ENCODE measurements at regions not wholly inside any gene's neighbourhood (a gene's known extent, or its start where the extent isn't known, plus 50 kb on each side); places are given as distances from the start of the nearest gene placed in this dataset.

GRCh38 chr9:105048331-105048730 is 120.4 kb upstream of the ABCA1 start (continued):
- TF ChIP-seq, protein P1, sequence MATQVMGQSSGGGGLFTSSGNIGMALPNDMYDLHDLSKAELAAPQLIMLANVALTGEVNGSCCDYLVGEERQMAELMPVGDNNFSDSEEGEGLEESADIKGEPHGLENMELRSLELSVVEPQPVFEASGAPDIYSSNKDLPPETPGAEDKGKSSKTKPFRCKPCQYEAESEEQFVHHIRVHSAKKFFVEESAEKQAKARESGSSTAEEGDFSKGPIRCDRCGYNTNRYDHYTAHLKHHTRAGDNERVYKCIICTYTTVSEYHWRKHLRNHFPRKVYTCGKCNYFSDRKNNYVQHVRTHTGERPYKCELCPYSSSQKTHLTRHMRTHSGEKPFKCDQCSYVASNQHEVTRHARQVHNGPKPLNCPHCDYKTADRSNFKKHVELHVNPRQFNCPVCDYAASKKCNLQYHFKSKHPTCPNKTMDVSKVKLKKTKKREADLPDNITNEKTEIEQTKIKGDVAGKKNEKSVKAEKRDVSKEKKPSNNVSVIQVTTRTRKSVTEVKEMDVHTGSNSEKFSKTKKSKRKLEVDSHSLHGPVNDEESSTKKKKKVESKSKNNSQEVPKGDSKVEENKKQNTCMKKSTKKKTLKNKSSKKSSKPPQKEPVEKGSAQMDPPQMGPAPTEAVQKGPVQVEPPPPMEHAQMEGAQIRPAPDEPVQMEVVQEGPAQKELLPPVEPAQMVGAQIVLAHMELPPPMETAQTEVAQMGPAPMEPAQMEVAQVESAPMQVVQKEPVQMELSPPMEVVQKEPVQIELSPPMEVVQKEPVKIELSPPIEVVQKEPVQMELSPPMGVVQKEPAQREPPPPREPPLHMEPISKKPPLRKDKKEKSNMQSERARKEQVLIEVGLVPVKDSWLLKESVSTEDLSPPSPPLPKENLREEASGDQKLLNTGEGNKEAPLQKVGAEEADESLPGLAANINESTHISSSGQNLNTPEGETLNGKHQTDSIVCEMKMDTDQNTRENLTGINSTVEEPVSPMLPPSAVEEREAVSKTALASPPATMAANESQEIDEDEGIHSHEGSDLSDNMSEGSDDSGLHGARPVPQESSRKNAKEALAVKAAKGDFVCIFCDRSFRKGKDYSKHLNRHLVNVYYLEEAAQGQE (IDR thresholded peaks at IDR 0.05; ENCODE audit: unreplicated experiment) = no peak
- TF ChIP-seq EZH2 (IDR thresholded peaks at IDR 0.05; ENCODE audit: low read depth, unreplicated experiment) (no peak), ZNF114 (CRISPR knock-in tag; IDR thresholded peaks at IDR 0.05) (no peak), ZNF331 (CRISPR knock-in tag; IDR thresholded peaks at IDR 0.05; ENCODE audit: low read depth) (no peak)

- Histone ChIP-seq H3F3A (replicated peaks; ENCODE audit: low read depth) (no peaks in the 10 kb centered on the region), H3K27me3 (ENCODE audit: insufficient read depth) (no peaks in the 10 kb centered on the region), H3K4me2 (no peak overlapping the region), H3K79me2 (replicated peaks; ENCODE audit: insufficient read depth) (no peaks in the 10 kb centered on the region), H3K9me2 (ENCODE audit: insufficient read depth) (peaks cover 8% of the 10 kb centered on the region; the same call in 1 of the 2 replicates), H4K20me1 (replicated peaks; ENCODE audit: insufficient read depth) (no peaks in the 10 kb centered on the region), H3K36me3 (ENCODE audit: insufficient read depth) (no peaks in the 10 kb centered on the region), H2AFZ (no peak overlapping the region), H3K27ac (ENCODE audit: low read depth) (no peak overlapping the region), H3K4me3 (no peak overlapping the region), H3K4me1 (ENCODE audit: insufficient read depth) (no peaks in the 10 kb centered on the region)
- Mint-ChIP-seq H3K27me3 (ENCODE audit: insufficient read depth, low read depth, poor library complexity) (peaks cover 5% of the 10 kb centered on the region), H3K4me3 (no peak overlapping the region), H3K9me3 (no peaks in the 10 kb centered on the region), H3K27ac (no peak overlapping the region), H3K36me3 (ENCODE audit: low read depth) (no peaks in the 10 kb centered on the region), H3K4me1 (peaks cover 8% of the 10 kb centered on the region)
- DNase-seq (ENCODE audit: low spot score) (no peak), ATAC-seq (no peak)
- TF ChIP-seq STAT1 (IDR thresholded peaks at IDR 0.05; ENCODE audit: unreplicated experiment) (no peak), JUNB (IDR thresholded peaks at IDR 0.05; ENCODE audit: unreplicated experiment) (no peak)
These were observed 122.3 kb upstream of the ABCA1 start for GRCh38 chr9:105050296-105050695.

GRCh38 chr9:105051897-105052296 is 123.9 kb upstream of the ABCA1 start:
- no peak overlapping the region for H3K4me3 ChIP-seq
- H3K27me3 ChIP-seq (ENCODE audit: insufficient read depth) = no peaks in the 10 kb centered on the region
- H3K9me2 ChIP-seq (ENCODE audit: insufficient read depth) = peaks cover 8% of the 10 kb centered on the region; the same call in 1 of the 2 replicates
- ATAC-seq (no peak), DNase-seq (ENCODE audit: low spot score) (no peak)
- H3K36me3 ChIP-seq (ENCODE audit: insufficient read depth) = no peaks in the 10 kb centered on the region
- Mint-ChIP-seq H3K36me3 (ENCODE audit: low read depth) (no peaks in the 10 kb centered on the region), H3K4me1 (peaks cover 9% of the 10 kb centered on the region), H3K9me3 (no peaks in the 10 kb centered on the region), H3K4me3 (no peak overlapping the region), H3K27ac (no peak overlapping the region), H3K27me3 (ENCODE audit: insufficient read depth, low read depth, poor library complexity) (peaks cover 5% of the 10 kb centered on the region)
- no peaks in the 10 kb centered on the region for H3K79me2 ChIP-seq (replicated peaks; ENCODE audit: insufficient read depth)
- no peaks in the 10 kb centered on the region for H3F3A ChIP-seq (replicated peaks; ENCODE audit: low read depth)
- no peak overlapping the region for H2AFZ ChIP-seq
- H3K4me1 ChIP-seq (ENCODE audit: insufficient read depth) = no peaks in the 10 kb centered on the region
- no peaks in the 10 kb centered on the region for H4K20me1 ChIP-seq (replicated peaks; ENCODE audit: insufficient read depth)
- no peak overlapping the region for H3K4me2 ChIP-seq
- H3K27ac ChIP-seq (ENCODE audit: low read depth) = no peak overlapping the region
- no peak for TF ChIP-seq ZNF114 (CRISPR knock-in tag; IDR thresholded peaks at IDR 0.05)
- no peak for TF ChIP-seq ZNF331 (CRISPR knock-in tag; IDR thresholded peaks at IDR 0.05; ENCODE audit: low read depth)
- TF ChIP-seq, protein P2, sequence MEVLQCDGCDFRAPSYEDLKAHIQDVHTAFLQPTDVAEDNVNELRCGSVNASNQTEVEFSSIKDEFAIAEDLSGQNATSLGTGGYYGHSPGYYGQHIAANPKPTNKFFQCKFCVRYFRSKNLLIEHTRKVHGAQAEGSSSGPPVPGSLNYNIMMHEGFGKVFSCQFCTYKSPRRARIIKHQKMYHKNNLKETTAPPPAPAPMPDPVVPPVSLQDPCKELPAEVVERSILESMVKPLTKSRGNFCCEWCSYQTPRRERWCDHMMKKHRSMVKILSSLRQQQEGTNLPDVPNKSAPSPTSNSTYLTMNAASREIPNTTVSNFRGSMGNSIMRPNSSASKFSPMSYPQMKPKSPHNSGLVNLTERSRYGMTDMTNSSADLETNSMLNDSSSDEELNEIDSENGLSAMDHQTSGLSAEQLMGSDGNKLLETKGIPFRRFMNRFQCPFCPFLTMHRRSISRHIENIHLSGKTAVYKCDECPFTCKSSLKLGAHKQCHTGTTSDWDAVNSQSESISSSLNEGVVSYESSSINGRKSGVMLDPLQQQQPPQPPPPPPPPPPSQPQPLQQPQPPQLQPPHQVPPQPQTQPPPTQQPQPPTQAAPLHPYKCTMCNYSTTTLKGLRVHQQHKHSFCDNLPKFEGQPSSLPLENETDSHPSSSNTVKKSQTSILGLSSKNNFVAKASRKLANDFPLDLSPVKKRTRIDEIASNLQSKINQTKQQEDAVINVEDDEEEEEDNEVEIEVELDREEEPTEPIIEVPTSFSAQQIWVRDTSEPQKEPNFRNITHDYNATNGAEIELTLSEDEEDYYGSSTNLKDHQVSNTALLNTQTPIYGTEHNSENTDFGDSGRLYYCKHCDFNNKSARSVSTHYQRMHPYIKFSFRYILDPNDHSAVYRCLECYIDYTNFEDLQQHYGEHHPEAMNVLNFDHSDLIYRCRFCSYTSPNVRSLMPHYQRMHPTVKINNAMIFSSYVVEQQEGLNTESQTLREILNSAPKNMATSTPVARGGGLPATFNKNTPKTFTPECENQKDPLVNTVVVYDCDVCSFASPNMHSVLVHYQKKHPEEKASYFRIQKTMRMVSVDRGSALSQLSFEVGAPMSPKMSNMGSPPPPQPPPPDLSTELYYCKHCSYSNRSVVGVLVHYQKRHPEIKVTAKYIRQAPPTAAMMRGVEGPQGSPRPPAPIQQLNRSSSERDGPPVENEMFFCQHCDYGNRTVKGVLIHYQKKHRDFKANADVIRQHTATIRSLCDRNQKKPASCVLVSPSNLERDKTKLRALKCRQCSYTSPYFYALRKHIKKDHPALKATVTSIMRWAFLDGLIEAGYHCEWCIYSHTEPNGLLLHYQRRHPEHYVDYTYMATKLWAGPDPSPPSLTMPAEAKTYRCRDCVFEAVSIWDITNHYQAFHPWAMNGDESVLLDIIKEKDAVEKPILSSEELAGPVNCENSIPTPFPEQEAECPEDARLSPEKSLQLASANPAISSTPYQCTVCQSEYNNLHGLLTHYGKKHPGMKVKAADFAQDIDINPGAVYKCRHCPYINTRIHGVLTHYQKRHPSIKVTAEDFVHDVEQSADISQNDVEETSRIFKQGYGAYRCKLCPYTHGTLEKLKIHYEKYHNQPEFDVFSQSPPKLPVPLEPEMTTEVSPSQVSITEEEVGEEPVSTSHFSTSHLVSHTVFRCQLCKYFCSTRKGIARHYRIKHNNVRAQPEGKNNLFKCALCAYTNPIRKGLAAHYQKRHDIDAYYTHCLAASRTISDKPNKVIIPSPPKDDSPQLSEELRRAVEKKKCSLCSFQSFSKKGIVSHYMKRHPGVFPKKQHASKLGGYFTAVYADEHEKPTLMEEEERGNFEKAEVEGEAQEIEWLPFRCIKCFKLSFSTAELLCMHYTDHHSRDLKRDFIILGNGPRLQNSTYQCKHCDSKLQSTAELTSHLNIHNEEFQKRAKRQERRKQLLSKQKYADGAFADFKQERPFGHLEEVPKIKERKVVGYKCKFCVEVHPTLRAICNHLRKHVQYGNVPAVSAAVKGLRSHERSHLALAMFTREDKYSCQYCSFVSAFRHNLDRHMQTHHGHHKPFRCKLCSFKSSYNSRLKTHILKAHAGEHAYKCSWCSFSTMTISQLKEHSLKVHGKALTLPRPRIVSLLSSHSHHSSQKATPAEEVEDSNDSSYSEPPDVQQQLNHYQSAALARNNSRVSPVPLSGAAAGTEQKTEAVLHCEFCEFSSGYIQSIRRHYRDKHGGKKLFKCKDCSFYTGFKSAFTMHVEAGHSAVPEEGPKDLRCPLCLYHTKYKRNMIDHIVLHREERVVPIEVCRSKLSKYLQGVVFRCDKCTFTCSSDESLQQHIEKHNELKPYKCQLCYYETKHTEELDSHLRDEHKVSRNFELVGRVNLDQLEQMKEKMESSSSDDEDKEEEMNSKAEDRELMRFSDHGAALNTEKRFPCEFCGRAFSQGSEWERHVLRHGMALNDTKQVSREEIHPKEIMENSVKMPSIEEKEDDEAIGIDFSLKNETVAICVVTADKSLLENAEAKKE (CRISPR knock-in tag; IDR thresholded peaks at IDR 0.05) = no peak
- TF ChIP-seq, protein P3, sequence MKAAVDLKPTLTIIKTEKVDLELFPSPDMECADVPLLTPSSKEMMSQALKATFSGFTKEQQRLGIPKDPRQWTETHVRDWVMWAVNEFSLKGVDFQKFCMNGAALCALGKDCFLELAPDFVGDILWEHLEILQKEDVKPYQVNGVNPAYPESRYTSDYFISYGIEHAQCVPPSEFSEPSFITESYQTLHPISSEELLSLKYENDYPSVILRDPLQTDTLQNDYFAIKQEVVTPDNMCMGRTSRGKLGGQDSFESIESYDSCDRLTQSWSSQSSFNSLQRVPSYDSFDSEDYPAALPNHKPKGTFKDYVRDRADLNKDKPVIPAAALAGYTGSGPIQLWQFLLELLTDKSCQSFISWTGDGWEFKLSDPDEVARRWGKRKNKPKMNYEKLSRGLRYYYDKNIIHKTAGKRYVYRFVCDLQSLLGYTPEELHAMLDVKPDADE (IDR thresholded peaks at IDR 0.05) = no peak
- TF ChIP-seq STAT1 (IDR thresholded peaks at IDR 0.05; ENCODE audit: unreplicated experiment) = no peak
